ENCODE measurements at regions not wholly inside any gene's neighbourhood (a gene's known extent, or its start where the extent isn't known, plus 50 kb on each side); places are given as distances from the start of the nearest gene placed in this dataset.

- H4K20me1 ChIP-seq (ENCODE audit: insufficient read depth), result no peaks in the 10 kb centered on the region
- no peak for TF ChIP-seq CTCF (conservative IDR thresholded peaks at IDR 0.05; ENCODE audit: low read depth, low read length)
- no peak overlapping the region for H3K27ac ChIP-seq
- H3K36me3 ChIP-seq (ENCODE audit: insufficient read depth), result no peaks in the 10 kb centered on the region
- no peak overlapping the region for H3K4me2 ChIP-seq
- no peak overlapping the region for H3K9ac ChIP-seq
- H3K4me3 ChIP-seq (IDR thresholded peaks at IDR 0.05; ENCODE audit: insufficient read depth, low read depth, low read length), result no peak overlapping the region
- H3K79me2 ChIP-seq (ENCODE audit: insufficient read depth, low read depth), result no peaks in the 10 kb centered on the region
- H3K4me1 ChIP-seq (ENCODE audit: low read depth, poor library complexity, severe bottlenecking), result no peaks in the 10 kb centered on the region
- H3K27me3 ChIP-seq (ENCODE audit: insufficient read depth, low read depth), result no peaks in the 10 kb centered on the region
- H2AFZ ChIP-seq (ENCODE audit: low read depth), result no peak overlapping the region
Observed at GRCh38 chr7:26467104-26467503, 175.4 kb downstream of the SNX10 start.

DNA sequence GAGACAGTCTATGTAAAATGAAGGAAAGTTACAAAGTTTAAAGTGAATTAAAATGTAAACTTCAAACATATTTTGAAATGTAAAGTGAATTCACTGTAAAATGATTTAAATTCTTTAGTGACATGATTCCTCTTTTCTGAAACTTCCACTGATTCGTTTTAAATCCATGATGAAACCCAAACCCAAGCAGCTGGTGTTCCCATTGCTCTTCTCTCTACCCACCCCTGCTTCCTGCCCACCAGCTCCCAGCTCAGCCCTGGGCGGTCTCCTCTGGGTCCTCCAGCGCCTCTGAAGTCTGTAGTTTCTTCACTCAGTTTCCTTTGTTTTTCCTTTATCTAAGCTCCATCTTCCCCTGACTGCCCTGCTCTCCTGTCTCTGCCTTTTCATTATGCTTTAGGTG is 175.9 kb downstream of the SNX10 start:
- H3K36me3 ChIP-seq (ENCODE audit: insufficient read depth), result no peaks in the 10 kb centered on the region
- H2AFZ ChIP-seq (ENCODE audit: low read depth), result no peak overlapping the region
- no peak overlapping the region for H3K9ac ChIP-seq
- no peaks in the 10 kb centered on the region for H4K20me1 ChIP-seq (ENCODE audit: insufficient read depth)
- H3K79me2 ChIP-seq (ENCODE audit: insufficient read depth, low read depth), result no peaks in the 10 kb centered on the region
- no peaks in the 10 kb centered on the region for H3K4me1 ChIP-seq (ENCODE audit: low read depth, poor library complexity, severe bottlenecking)
- H3K27ac ChIP-seq, result no peak overlapping the region
- no peak overlapping the region for H3K4me3 ChIP-seq (IDR thresholded peaks at IDR 0.05; ENCODE audit: insufficient read depth, low read depth, low read length)
- no peak overlapping the region for H3K4me2 ChIP-seq
- TF ChIP-seq CTCF (conservative IDR thresholded peaks at IDR 0.05; ENCODE audit: low read depth, low read length), result no peak
- no peaks in the 10 kb centered on the region for H3K27me3 ChIP-seq (ENCODE audit: insufficient read depth, low read depth)

GRCh38 chr7:26468625-26469024 is 177.0 kb downstream of the SNX10 start:
- no peaks in the 10 kb centered on the region for H3K27me3 ChIP-seq (ENCODE audit: insufficient read depth, low read depth)
- no peak overlapping the region for H3K27ac ChIP-seq
- H3K36me3 ChIP-seq (ENCODE audit: insufficient read depth), result no peaks in the 10 kb centered on the region
- H3K4me3 ChIP-seq (IDR thresholded peaks at IDR 0.05; ENCODE audit: insufficient read depth, low read depth, low read length), result no peak overlapping the region
- no peaks in the 10 kb centered on the region for H3K79me2 ChIP-seq (ENCODE audit: insufficient read depth, low read depth)
- no peak overlapping the region for H3K4me2 ChIP-seq
- no peak for TF ChIP-seq CTCF (conservative IDR thresholded peaks at IDR 0.05; ENCODE audit: low read depth, low read length)
- no peak overlapping the region for H3K9ac ChIP-seq
- no peaks in the 10 kb centered on the region for H4K20me1 ChIP-seq (ENCODE audit: insufficient read depth)
- no peaks in the 10 kb centered on the region for H3K4me1 ChIP-seq (ENCODE audit: low read depth, poor library complexity, severe bottlenecking)
- no peak overlapping the region for H2AFZ ChIP-seq (ENCODE audit: low read depth)

DNA sequence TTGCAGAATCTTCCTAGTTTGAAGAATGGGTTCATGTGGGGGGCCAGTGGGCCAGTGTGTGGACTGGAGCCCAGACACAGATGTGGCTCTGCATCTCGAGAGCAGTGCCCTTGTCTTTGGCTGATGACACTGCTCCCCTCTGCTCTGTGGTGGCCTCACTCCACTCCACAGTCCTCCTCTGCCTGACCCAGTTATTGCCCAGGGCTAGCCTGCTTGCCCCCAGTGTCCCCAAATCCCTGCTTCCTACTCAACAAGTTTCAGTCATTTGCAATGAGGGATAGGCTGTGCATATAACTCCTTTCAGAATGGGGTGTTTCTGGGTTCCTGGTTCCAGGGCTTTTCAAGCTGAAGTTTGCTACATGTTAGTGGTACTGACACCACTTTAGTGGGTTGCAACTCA is 177.5 kb downstream of the SNX10 start:
- H3K4me2 ChIP-seq, result no peak overlapping the region
- H3K9ac ChIP-seq, result no peak overlapping the region
- no peaks in the 10 kb centered on the region for H4K20me1 ChIP-seq (ENCODE audit: insufficient read depth)
- no peaks in the 10 kb centered on the region for H3K36me3 ChIP-seq (ENCODE audit: insufficient read depth)
- no peak for TF ChIP-seq CTCF (conservative IDR thresholded peaks at IDR 0.05; ENCODE audit: low read depth, low read length)
- H3K27ac ChIP-seq, result no peak overlapping the region
- H2AFZ ChIP-seq (ENCODE audit: low read depth), result no peak overlapping the region
- no peaks in the 10 kb centered on the region for H3K4me1 ChIP-seq (ENCODE audit: low read depth, poor library complexity, severe bottlenecking)
- no peak overlapping the region for H3K4me3 ChIP-seq (IDR thresholded peaks at IDR 0.05; ENCODE audit: insufficient read depth, low read depth, low read length)
- H3K27me3 ChIP-seq (ENCODE audit: insufficient read depth, low read depth), result no peaks in the 10 kb centered on the region
- H3K79me2 ChIP-seq (ENCODE audit: insufficient read depth, low read depth), result no peaks in the 10 kb centered on the region

DNA sequence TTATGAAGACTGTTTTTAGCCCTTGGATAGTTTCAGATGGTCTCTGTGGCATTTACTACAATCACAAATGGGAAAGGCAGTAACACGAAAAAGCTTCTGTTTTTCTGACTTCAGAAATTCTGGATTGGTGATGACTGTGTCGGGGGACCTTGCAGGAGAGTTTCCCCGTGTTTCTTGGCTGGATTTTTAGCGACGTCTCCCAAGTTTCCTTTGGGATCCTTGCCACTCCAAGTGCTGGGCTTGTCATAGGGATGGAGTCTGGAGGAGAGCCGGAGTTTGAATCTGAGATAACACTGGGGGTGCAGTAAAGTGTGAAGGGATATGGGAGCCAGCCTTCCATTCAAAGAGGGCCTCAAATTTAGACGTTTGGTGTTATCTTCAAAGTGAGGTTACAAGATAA is 179.0 kb downstream of the SNX10 start:
- no peaks in the 10 kb centered on the region for H4K20me1 ChIP-seq (ENCODE audit: insufficient read depth)
- H3K27ac ChIP-seq, result no peak overlapping the region
- TF ChIP-seq CTCF (conservative IDR thresholded peaks at IDR 0.05; ENCODE audit: low read depth, low read length), result no peak
- no peaks in the 10 kb centered on the region for H3K36me3 ChIP-seq (ENCODE audit: insufficient read depth)
- no peak overlapping the region for H2AFZ ChIP-seq (ENCODE audit: low read depth)
- H3K4me3 ChIP-seq (IDR thresholded peaks at IDR 0.05; ENCODE audit: insufficient read depth, low read depth, low read length), result no peak overlapping the region
- no peak overlapping the region for H3K9ac ChIP-seq
- H3K27me3 ChIP-seq (ENCODE audit: insufficient read depth, low read depth), result no peaks in the 10 kb centered on the region
- H3K4me2 ChIP-seq, result no peak overlapping the region
- no peaks in the 10 kb centered on the region for H3K4me1 ChIP-seq (ENCODE audit: low read depth, poor library complexity, severe bottlenecking)
- no peaks in the 10 kb centered on the region for H3K79me2 ChIP-seq (ENCODE audit: insufficient read depth, low read depth)

Measured in KMS-11 (cell line).